ENCODE measurements at regions not wholly inside any gene's neighbourhood (a gene's known extent, or its start where the extent isn't known, plus 50 kb on each side); places are given as distances from the start of the nearest gene placed in this dataset.

DNA sequence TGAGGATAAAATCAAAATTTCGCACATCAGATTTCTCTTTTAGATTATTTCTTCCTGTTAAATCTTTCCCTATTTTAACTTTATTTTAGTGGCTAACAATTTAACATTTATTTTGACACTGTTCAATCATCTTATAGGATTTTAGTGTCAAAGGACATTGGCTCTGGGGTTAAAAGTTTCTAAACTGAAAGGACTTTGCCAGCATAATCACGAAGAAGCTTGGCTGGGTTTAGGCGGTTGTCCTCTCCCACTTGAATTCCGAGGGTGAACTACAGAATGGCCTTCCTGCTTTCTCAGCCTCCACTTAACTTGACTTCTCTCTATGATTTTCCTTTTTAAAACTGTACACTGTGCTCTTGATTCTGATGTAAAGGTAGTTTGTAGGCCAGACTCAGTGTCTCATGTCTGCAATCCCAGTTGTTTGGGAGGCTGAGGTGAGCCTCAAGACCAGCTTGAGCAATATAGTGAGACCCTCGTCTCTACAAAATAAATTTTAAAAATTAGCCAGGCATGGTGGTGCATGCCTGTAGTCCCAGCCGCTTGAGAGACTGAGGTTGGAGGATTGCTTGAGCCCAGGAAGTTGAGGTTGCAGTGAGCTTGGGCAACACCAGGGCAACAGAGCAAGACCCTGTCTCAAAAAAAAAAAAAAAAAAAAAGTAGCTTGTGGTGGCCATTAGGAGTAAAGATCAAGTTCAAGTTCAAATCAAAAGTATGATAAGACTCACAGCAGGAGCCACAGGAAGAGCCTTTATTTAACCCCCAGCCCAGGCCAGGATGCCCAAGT is 54.8 kb upstream of the KATNAL1 start:
- TF ChIP-seq ARNT (IDR thresholded peaks at IDR 0.05) (no peak), SP1 (IDR thresholded peaks at IDR 0.05) (no peak), BHLHE40 (IDR thresholded peaks at IDR 0.05; ENCODE audit: borderline replicate concordance) (no peak), L3MBTL2 (conservative IDR thresholded peaks at IDR 0.05) (no peak), FOXK2 (IDR thresholded peaks at IDR 0.05) (no peak), ELF4 (IDR thresholded peaks at IDR 0.05) (no peak), NFRKB (IDR thresholded peaks at IDR 0.05) (no peak), TARDBP (IDR thresholded peaks at IDR 0.05) (no peak), SUZ12 (IDR thresholded peaks at IDR 0.05) (no peak), FOXA1 (IDR thresholded peaks at IDR 0.05) (no peak), ZNF384 (IDR thresholded peaks at IDR 0.05) (no peak; the same call in 1 of the 2 replicates), HDGF (IDR thresholded peaks at IDR 0.05; ENCODE audit: borderline replicate concordance) (no peak), FOXM1 (IDR thresholded peaks at IDR 0.05; ENCODE audit: borderline replicate concordance) (no peak)
